GM18499 (cell line): ENCODE measurements at regions not wholly inside any gene's neighbourhood (a gene's known extent, or its start where the extent isn't known, plus 50 kb on each side); places are given as distances from the start of the nearest gene placed in this dataset.
"Not testable (repeated sequence)": the region's sequence is repeated elsewhere in the genome, so short reads cannot be mapped to it uniquely, and the experiment has no call there.

Experiments used
- ATAC-seq: cut with Tn5 transposase; IDR thresholded peaks from one replicate; pipeline ENCODE4 v1.9.1; 2021; ENCODE audit warnings: moderate number of reproducible peaks; ENCODE audit not compliant: insufficient read depth, unreplicated experiment

GRCh38 chr10:8272794-8273425, 218.4 kb downstream of the GATA3 start:
- no peak for ATAC-seq

- no peak for ATAC-seq
Observed at GRCh38 chr10:8273749-8274148, 219.3 kb downstream of the GATA3 start.

GRCh38 chr10:8275911-8276310, 221.4 kb downstream of the GATA3 start:
- no peak for ATAC-seq

GRCh38 chr10:8278099-8278498, 223.6 kb downstream of the GATA3 start:
- no peak for ATAC-seq

GRCh38 chr10:8279598-8279997, 225.1 kb downstream of the GATA3 start:
- ATAC-seq, result no peak

GRCh38 chr10:8280946-8281345, 226.5 kb downstream of the GATA3 start:
- no peak for ATAC-seq

GRCh38 chr10:8282340-8282739, 227.9 kb downstream of the GATA3 start:
- no peak for ATAC-seq

- no peak for ATAC-seq
Observed at GRCh38 chr10:8283166-8283905, 228.8 kb downstream of the GATA3 start.

GRCh38 chr10:8283986-8284385, 229.5 kb downstream of the GATA3 start:
- ATAC-seq, result no peak

GRCh38 chr10:8285970-8286369, 231.5 kb downstream of the GATA3 start:
- not testable (repeated sequence) for ATAC-seq

GRCh38 chr10:8288600-8288999, 234.1 kb downstream of the GATA3 start:
- no peak for ATAC-seq

- no peak for ATAC-seq
Observed at GRCh38 chr10:8289186-8289924, 234.9 kb downstream of the GATA3 start.

GRCh38 chr10:8294779-8295178, 240.3 kb downstream of the GATA3 start:
- ATAC-seq, result no peak

- no peak for ATAC-seq
Observed at GRCh38 chr10:8295311-8295710, 240.8 kb downstream of the GATA3 start.

GRCh38 chr10:8296090-8296733, 241.7 kb downstream of the GATA3 start:
- ATAC-seq, result no peak

- no peak for ATAC-seq
Observed at GRCh38 chr10:8296734-8297101, 242.2 kb downstream of the GATA3 start.

GRCh38 chr10:8297107-8297506, 242.6 kb downstream of the GATA3 start:
- no peak for ATAC-seq

- no peak for ATAC-seq
Observed at GRCh38 chr10:8297959-8298358, 243.5 kb downstream of the GATA3 start.

GRCh38 chr10:8298896-8299570, 244.5 kb downstream of the GATA3 start:
- no peak for ATAC-seq

GRCh38 chr10:8300925-8301324, 246.4 kb downstream of the GATA3 start:
- no peak for ATAC-seq
